ENCODE measurements at regions not wholly inside any gene's neighbourhood (a gene's known extent, or its start where the extent isn't known, plus 50 kb on each side); places are given as distances from the start of the nearest gene placed in this dataset.

DNA sequence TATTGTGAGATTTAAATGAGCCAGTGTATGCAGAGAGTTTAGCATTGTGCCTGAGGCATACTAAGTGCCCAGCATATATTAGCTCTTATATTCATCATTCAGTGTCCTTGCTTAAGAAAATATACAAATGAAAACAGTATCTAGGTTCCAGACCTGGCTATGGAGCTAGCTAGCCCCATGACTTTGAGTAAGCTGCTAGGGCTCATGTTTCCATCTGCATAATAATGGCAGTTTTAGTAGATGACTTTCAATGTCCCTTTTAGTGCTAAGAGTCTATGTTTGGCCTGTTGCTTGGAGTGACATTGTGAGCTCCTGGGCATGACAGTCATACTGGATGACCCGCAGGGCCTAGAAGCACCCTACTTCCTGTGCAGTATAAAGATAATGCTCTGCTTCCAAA, 435.3 kb downstream of the ZIC3 start:
- Histone ChIP-seq H3K4ac (ENCODE audit: low read depth, low read length) (no peak overlapping the region), H3K79me1 (ENCODE audit: low read length) (no peaks in the 10 kb centered on the region), H2BK15ac (replicated peaks; ENCODE audit: low read depth) (no peak overlapping the region), H3K4me2 (ENCODE audit: low read length) (no peak overlapping the region), H3K27me3 (ENCODE audit: insufficient read depth, low read length, poor library complexity) (no peaks in the 10 kb centered on the region), H2AK5ac (ENCODE audit: low read length) (no peak overlapping the region), H3K4me3 (ENCODE audit: low read length) (no peak overlapping the region), H3K36me3 (ENCODE audit: control insufficient read depth, insufficient read depth, low read length) (no peaks in the 10 kb centered on the region), H2BK5ac (ENCODE audit: low read length) (no peak overlapping the region), H2BK120ac (ENCODE audit: low read depth, low read length) (no peak overlapping the region), H3K79me2 (ENCODE audit: control insufficient read depth, insufficient read depth, low read length) (no peaks in the 10 kb centered on the region), H3K9ac (ENCODE audit: low read length) (no peak overlapping the region), H3K18ac (ENCODE audit: low read length) (no peak overlapping the region), H3K23ac (ENCODE audit: low read length) (no peak overlapping the region), H3K4me1 (ENCODE audit: control insufficient read depth, low read depth, low read length) (no peaks in the 10 kb centered on the region), H4K5ac (ENCODE audit: low read length) (no peak overlapping the region), H3K56ac (ENCODE audit: low read length) (no peak overlapping the region), H4K8ac (ENCODE audit: low read depth, low read length) (no peak overlapping the region), H3K27ac (ENCODE audit: low read depth, low read length) (no peak overlapping the region)
- WGBS (ENCODE audit: extremely low coverage, insufficient coverage, low lambda C conversion rate): no CpG with 5 or more reads among the region's 1 CpG
- DNase-seq: no peak

DNA sequence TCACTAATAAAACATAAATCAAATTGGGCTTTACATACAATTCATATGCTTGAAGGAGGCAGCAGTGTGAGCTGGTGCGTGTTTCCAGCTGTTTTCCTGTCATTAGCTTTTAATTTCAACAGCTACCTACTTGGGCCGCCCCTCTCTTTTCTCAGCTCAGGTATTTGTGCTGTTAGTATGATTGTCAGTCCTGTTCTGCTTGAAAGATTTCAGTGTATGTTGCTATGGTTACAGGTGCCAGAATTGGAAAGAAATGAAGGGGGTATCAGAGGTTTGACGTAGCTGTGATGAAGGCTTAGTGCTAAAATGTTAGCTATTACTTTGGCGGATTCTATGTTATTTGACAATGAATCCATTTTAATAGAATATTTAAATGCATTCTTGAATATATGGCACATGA, 440.3 kb downstream of the ZIC3 start:
- no peak overlapping the region for H3K56ac ChIP-seq (ENCODE audit: low read length)
- no peak overlapping the region for H2AK5ac ChIP-seq (ENCODE audit: low read length)
- no peak overlapping the region for H3K9ac ChIP-seq (ENCODE audit: low read length)
- no peak overlapping the region for H4K5ac ChIP-seq (ENCODE audit: low read length)
- no peak overlapping the region for H3K27ac ChIP-seq (ENCODE audit: low read depth, low read length)
- no peak overlapping the region for H3K18ac ChIP-seq (ENCODE audit: low read length)
- no peak overlapping the region for H2BK120ac ChIP-seq (ENCODE audit: low read depth, low read length)
- H3K4me2 ChIP-seq (ENCODE audit: low read length): no peak overlapping the region
- H2BK5ac ChIP-seq (ENCODE audit: low read length): no peak overlapping the region
- H4K8ac ChIP-seq (ENCODE audit: low read depth, low read length): no peak overlapping the region
- H3K4me3 ChIP-seq (ENCODE audit: low read length): no peak overlapping the region
- no peak overlapping the region for H3K23ac ChIP-seq (ENCODE audit: low read length)
- no peaks in the 10 kb centered on the region for H3K36me3 ChIP-seq (ENCODE audit: control insufficient read depth, insufficient read depth, low read length)
- WGBS (ENCODE audit: extremely low coverage, insufficient coverage, low lambda C conversion rate): no CpG with 5 or more reads among the region's 4 CpGs
- H3K4ac ChIP-seq (ENCODE audit: low read depth, low read length): no peak overlapping the region
- no peaks in the 10 kb centered on the region for H3K27me3 ChIP-seq (ENCODE audit: insufficient read depth, low read length, poor library complexity)
- no peaks in the 10 kb centered on the region for H3K79me1 ChIP-seq (ENCODE audit: low read length)
- H2BK15ac ChIP-seq (replicated peaks; ENCODE audit: low read depth): no peak overlapping the region
- no peaks in the 10 kb centered on the region for H3K79me2 ChIP-seq (ENCODE audit: control insufficient read depth, insufficient read depth, low read length)
- no peak for DNase-seq
- no peaks in the 10 kb centered on the region for H3K4me1 ChIP-seq (ENCODE audit: control insufficient read depth, low read depth, low read length)

DNA sequence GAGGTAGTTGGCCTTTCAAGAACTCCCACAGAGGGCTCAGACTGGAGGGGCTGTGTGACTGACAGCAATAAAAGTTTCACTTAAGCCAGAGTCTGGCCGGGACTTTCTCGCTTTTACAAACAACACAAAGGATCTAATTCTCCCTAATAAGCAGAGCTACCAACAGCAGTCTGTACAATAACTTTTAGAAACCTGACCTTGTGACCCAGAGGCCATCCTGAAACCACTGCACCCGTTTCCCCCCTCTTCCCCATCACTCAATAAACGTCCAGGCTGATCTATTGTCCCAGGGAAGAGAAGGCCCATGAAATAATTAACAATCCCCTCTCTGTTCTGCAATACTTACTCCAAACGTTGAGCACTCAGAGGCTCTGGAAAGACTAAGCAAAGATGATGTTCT, 442.4 kb downstream of the ZIC3 start:
- Histone ChIP-seq H2AK5ac (ENCODE audit: low read length) (no peak overlapping the region), H3K9ac (ENCODE audit: low read length) (no peak overlapping the region), H3K79me1 (ENCODE audit: low read length) (no peaks in the 10 kb centered on the region), H3K4me3 (ENCODE audit: low read length) (no peak overlapping the region), H3K27ac (ENCODE audit: low read depth, low read length) (no peak overlapping the region), H3K56ac (ENCODE audit: low read length) (no peak overlapping the region), H3K4ac (ENCODE audit: low read depth, low read length) (no peak overlapping the region), H3K79me2 (ENCODE audit: control insufficient read depth, insufficient read depth, low read length) (no peaks in the 10 kb centered on the region), H3K4me1 (ENCODE audit: control insufficient read depth, low read depth, low read length) (no peaks in the 10 kb centered on the region), H3K36me3 (ENCODE audit: control insufficient read depth, insufficient read depth, low read length) (no peaks in the 10 kb centered on the region), H3K4me2 (ENCODE audit: low read length) (no peak overlapping the region), H3K27me3 (ENCODE audit: insufficient read depth, low read length, poor library complexity) (no peaks in the 10 kb centered on the region), H2BK15ac (replicated peaks; ENCODE audit: low read depth) (no peak overlapping the region), H2BK120ac (ENCODE audit: low read depth, low read length) (no peak overlapping the region), H3K23ac (ENCODE audit: low read length) (no peak overlapping the region), H3K18ac (ENCODE audit: low read length) (no peak overlapping the region), H4K8ac (ENCODE audit: low read depth, low read length) (no peak overlapping the region), H2BK5ac (ENCODE audit: low read length) (no peak overlapping the region), H4K5ac (ENCODE audit: low read length) (no peak overlapping the region)
- no peak for DNase-seq
- WGBS (ENCODE audit: extremely low coverage, insufficient coverage, low lambda C conversion rate): no CpG with 5 or more reads among the region's 5 CpGs

DNA sequence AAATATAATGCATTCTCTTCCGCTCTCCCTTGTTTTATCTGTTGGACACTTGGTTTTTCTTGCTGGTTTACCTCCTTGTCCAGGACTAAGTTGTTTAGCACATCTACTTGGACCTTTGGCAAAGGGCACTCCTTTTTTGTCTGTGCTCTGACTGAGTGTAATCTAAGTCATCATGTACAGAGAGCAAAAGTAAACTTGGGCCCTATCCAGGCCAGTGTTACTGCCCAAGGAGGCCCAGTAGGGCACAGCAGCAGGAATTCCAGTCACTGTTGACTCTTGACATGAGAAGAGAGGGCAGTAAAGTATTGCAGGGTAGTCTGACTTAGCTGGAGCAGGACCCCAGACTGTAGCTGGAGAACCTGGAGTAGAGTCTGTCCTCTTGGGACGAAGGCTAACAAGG, 445.5 kb downstream of the ZIC3 start:
- Histone ChIP-seq H2BK5ac (ENCODE audit: low read length) (no peak overlapping the region), H4K5ac (ENCODE audit: low read length) (no peak overlapping the region), H3K4me3 (ENCODE audit: low read length) (no peak overlapping the region), H3K4ac (ENCODE audit: low read depth, low read length) (no peak overlapping the region), H3K79me1 (ENCODE audit: low read length) (no peaks in the 10 kb centered on the region), H3K23ac (ENCODE audit: low read length) (no peak overlapping the region), H4K8ac (ENCODE audit: low read depth, low read length) (no peak overlapping the region), H3K56ac (ENCODE audit: low read length) (no peak overlapping the region), H2AK5ac (ENCODE audit: low read length) (no peak overlapping the region), H2BK120ac (ENCODE audit: low read depth, low read length) (no peak overlapping the region), H2BK15ac (replicated peaks; ENCODE audit: low read depth) (no peak overlapping the region), H3K27me3 (ENCODE audit: insufficient read depth, low read length, poor library complexity) (no peaks in the 10 kb centered on the region), H3K36me3 (ENCODE audit: control insufficient read depth, insufficient read depth, low read length) (no peaks in the 10 kb centered on the region), H3K9ac (ENCODE audit: low read length) (no peak overlapping the region), H3K79me2 (ENCODE audit: control insufficient read depth, insufficient read depth, low read length) (no peaks in the 10 kb centered on the region), H3K4me2 (ENCODE audit: low read length) (no peak overlapping the region), H3K18ac (ENCODE audit: low read length) (no peak overlapping the region), H3K27ac (ENCODE audit: low read depth, low read length) (no peak overlapping the region), H3K4me1 (ENCODE audit: control insufficient read depth, low read depth, low read length) (no peaks in the 10 kb centered on the region)
- DNase-seq: no peak
- WGBS (ENCODE audit: extremely low coverage, insufficient coverage, low lambda C conversion rate): no CpG with 5 or more reads among the region's 2 CpGs

DNA sequence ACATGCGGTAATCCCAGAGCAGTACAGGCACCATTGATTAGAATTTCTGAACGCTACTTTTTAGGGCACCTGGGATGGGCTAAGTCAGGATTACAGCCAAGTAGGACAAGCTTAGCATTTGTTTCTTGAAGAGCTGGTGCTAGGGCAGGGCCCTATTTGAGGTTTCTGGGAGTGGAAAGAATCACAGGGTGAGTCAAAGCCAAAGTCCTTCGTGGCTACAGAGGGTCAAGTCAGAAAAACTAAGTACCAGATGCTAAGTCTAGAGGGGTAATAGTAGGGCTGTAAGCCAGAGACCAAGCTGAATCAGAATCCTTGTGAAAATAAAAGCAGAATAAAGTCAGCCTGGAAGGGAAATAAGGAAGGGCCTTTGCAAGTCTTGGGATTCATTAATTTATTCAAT, 448.6 kb downstream of the ZIC3 start:
- Histone ChIP-seq H3K4me3 (ENCODE audit: low read length) (no peak overlapping the region), H3K4ac (ENCODE audit: low read depth, low read length) (no peak overlapping the region), H3K79me2 (ENCODE audit: control insufficient read depth, insufficient read depth, low read length) (no peaks in the 10 kb centered on the region), H3K27ac (ENCODE audit: low read depth, low read length) (no peak overlapping the region), H3K18ac (ENCODE audit: low read length) (no peak overlapping the region), H3K36me3 (ENCODE audit: control insufficient read depth, insufficient read depth, low read length) (no peaks in the 10 kb centered on the region), H3K79me1 (ENCODE audit: low read length) (no peaks in the 10 kb centered on the region), H3K4me2 (ENCODE audit: low read length) (no peak overlapping the region), H2BK120ac (ENCODE audit: low read depth, low read length) (no peak overlapping the region), H2AK5ac (ENCODE audit: low read length) (no peak overlapping the region), H3K9ac (ENCODE audit: low read length) (no peak overlapping the region), H4K5ac (ENCODE audit: low read length) (no peak overlapping the region), H3K56ac (ENCODE audit: low read length) (no peak overlapping the region), H3K23ac (ENCODE audit: low read length) (no peak overlapping the region), H2BK15ac (replicated peaks; ENCODE audit: low read depth) (no peak overlapping the region), H3K4me1 (ENCODE audit: control insufficient read depth, low read depth, low read length) (no peaks in the 10 kb centered on the region), H3K27me3 (ENCODE audit: insufficient read depth, low read length, poor library complexity) (no peaks in the 10 kb centered on the region), H4K8ac (ENCODE audit: low read depth, low read length) (no peak overlapping the region), H2BK5ac (ENCODE audit: low read length) (no peak overlapping the region)
- no CpG with 5 or more reads among the region's 3 CpGs for WGBS (ENCODE audit: extremely low coverage, insufficient coverage, low lambda C conversion rate)
- no peak for DNase-seq

DNA sequence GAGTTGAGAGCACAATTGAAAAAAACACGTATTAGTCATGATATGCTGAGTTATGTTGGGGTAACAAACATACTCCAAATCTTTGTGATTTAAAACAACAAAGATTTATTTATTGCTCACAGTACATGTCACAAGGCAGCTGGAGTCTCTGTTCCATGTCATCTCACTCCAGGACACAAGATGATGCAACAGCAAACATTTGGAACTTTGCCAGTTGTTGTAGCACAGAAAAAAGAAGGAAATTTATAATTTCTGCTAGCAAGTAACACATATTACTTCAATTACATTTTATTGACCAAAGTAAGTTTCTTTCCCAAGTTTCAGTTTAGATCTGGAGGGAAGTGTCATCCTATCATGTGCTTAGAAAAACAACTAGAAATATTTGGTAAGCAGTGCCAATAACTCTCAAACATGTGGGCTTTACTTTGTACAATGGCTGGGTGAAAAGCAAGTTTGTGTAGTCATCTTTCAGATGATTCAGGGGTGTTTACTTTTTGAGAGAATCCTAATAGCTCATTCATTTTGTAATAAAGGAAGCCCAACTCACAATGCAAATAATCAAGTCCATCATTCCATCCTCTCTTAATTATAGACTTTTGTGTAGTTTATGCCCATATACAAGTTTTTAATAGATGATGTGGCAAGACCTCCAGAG, 452.3 kb downstream of the ZIC3 start:
- H2BK15ac ChIP-seq (replicated peaks; ENCODE audit: low read depth): no peak overlapping the region
- no peak for DNase-seq
- no peak overlapping the region for H3K9ac ChIP-seq (ENCODE audit: low read length)
- H2AK5ac ChIP-seq (ENCODE audit: low read length): no peak overlapping the region
- no peak overlapping the region for H2BK120ac ChIP-seq (ENCODE audit: low read depth, low read length)
- H3K4me2 ChIP-seq (ENCODE audit: low read length): no peak overlapping the region
- H3K27me3 ChIP-seq (ENCODE audit: insufficient read depth, low read length, poor library complexity): no peaks in the 10 kb centered on the region
- H3K4me3 ChIP-seq (ENCODE audit: low read length): no peak overlapping the region
- no peak overlapping the region for H3K18ac ChIP-seq (ENCODE audit: low read length)
- H4K5ac ChIP-seq (ENCODE audit: low read length): no peak overlapping the region
- no CpG with 5 or more reads among the region's 1 CpG for WGBS (ENCODE audit: extremely low coverage, insufficient coverage, low lambda C conversion rate)
- H3K4me1 ChIP-seq (ENCODE audit: control insufficient read depth, low read depth, low read length): no peaks in the 10 kb centered on the region
- no peak overlapping the region for H3K4ac ChIP-seq (ENCODE audit: low read depth, low read length)
- H3K27ac ChIP-seq (ENCODE audit: low read depth, low read length): no peak overlapping the region
- no peak overlapping the region for H3K23ac ChIP-seq (ENCODE audit: low read length)
- H3K56ac ChIP-seq (ENCODE audit: low read length): no peak overlapping the region
- no peak overlapping the region for H2BK5ac ChIP-seq (ENCODE audit: low read length)
- no peaks in the 10 kb centered on the region for H3K79me2 ChIP-seq (ENCODE audit: control insufficient read depth, insufficient read depth, low read length)
- no peak overlapping the region for H4K8ac ChIP-seq (ENCODE audit: low read depth, low read length)
- no peaks in the 10 kb centered on the region for H3K36me3 ChIP-seq (ENCODE audit: control insufficient read depth, insufficient read depth, low read length)
- no peaks in the 10 kb centered on the region for H3K79me1 ChIP-seq (ENCODE audit: low read length)

All from mesendoderm (in vitro differentiated cells).